ENCODE measurements at regions not wholly inside any gene's neighbourhood (a gene's known extent, or its start where the extent isn't known, plus 50 kb on each side); places are given as distances from the start of the nearest gene placed in this dataset.

DNA sequence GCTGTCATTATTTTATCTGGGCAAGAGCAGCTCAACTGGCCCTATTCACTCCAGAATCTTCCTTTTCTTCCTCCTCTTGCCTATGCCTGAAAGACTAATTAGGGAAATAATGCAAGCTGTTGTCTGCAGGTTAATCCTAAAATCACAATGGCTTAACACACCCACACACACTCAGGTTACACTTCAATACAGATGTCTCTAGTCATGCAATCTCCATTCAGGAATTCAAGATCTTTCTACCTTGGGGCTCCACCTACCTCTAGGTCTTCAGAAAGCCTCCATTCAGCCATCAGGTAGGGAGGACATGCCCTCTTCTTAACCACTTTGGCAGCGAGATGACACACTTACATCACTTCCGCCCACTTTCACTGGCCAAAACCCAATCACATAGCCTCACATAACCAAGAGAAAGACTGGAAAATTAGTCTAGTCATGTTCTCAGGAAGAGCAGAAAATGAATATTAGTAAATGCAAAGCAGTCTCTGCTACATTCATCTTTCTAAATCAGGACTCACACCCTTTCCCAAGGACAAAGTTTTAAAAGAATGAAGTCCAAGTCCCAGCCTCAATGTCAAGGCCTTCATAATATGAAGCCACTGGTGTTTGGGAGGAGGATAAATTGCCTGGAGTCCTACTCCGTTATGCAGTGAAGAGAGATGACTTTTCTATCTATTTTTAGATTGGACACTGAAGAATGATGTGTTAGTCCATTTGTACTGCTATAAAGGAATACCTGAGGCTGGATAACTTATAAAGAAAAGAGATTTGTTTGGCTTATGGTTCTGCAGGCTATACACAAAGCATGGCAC, 428.1 kb downstream of the EFNA5 start:
- no peak overlapping the region for H3K4me3 ChIP-seq (ENCODE audit: low read length in 2 of 2)
- no peaks in the 10 kb centered on the region for H3K9me3 ChIP-seq (ENCODE audit: control insufficient read depth in 2 of 2, low read length in 2 of 2)
- H3K27ac ChIP-seq (ENCODE audit: low read length), result no peak overlapping the region
- no peaks in the 10 kb centered on the region for H3K4me1 ChIP-seq (ENCODE audit: control insufficient read depth, insufficient read depth, low read length)
- H3K9ac ChIP-seq (ENCODE audit: low read length in 2 of 2), result no peak overlapping the region
- H3K36me3 ChIP-seq (ENCODE audit: control insufficient read depth in 2 of 2, insufficient read depth in 2 of 2, low read length in 2 of 2), result no peaks in the 10 kb centered on the region
- H3K27me3 ChIP-seq (ENCODE audit: control insufficient read depth in 1 of 2, insufficient read depth in 2 of 2, low read length in 2 of 2), result no peaks in the 10 kb centered on the region

DNA sequence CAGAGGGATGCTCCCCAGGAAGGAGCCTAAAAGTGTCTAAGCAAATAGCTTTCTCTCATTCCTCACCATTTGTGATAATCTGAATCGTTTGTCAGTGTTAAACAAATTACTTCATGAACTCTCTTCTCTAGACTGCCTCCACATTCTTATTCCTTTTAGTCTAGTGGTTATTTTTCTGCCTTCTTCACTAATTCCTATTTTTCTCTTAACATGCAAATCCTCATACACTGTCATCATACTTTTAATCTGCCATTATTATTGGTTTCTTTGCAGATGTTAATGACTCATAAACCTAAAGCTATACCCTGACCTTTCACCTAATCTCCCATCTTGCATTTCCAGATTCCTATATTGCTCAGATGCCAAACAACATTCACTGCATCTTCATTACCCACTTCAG, 428.9 kb downstream of the EFNA5 start:
- Histone ChIP-seq H3K4me3 (ENCODE audit: low read length in 2 of 2) (no peak overlapping the region), H3K27ac (ENCODE audit: low read length) (no peak overlapping the region), H3K36me3 (ENCODE audit: control insufficient read depth in 2 of 2, insufficient read depth in 2 of 2, low read length in 2 of 2) (no peaks in the 10 kb centered on the region), H3K9me3 (ENCODE audit: control insufficient read depth in 2 of 2, low read length in 2 of 2) (no peaks in the 10 kb centered on the region), H3K9ac (ENCODE audit: low read length in 2 of 2) (no peak overlapping the region), H3K4me1 (ENCODE audit: control insufficient read depth, insufficient read depth, low read length) (no peaks in the 10 kb centered on the region), H3K27me3 (ENCODE audit: control insufficient read depth in 1 of 2, insufficient read depth in 2 of 2, low read length in 2 of 2) (no peaks in the 10 kb centered on the region)

DNA sequence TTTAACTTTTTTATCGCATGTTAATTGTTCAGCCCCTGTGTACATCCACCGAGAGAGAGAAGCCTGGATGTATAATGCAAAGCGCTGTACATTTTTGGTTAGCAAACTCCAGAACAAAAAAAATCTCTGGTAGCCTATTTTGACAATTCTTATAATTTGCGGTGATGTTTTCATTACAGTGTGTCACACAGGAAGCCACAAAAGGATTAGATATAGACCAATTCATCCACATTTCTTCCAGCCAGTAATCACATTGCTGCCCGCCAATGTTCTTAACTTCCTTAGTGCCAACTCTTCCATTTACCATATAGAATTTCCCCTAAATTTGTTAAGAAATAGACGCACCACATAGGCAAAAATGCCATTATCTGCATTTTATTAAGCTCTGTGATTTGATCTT, 435.6 kb downstream of the EFNA5 start:
- Histone ChIP-seq H3K27ac (ENCODE audit: low read length) (no peak overlapping the region), H3K4me3 (ENCODE audit: low read length in 2 of 2) (no peak overlapping the region), H3K27me3 (ENCODE audit: control insufficient read depth in 1 of 2, insufficient read depth in 2 of 2, low read length in 2 of 2) (no peaks in the 10 kb centered on the region), H3K4me1 (ENCODE audit: control insufficient read depth, insufficient read depth, low read length) (no peaks in the 10 kb centered on the region), H3K9me3 (ENCODE audit: control insufficient read depth in 2 of 2, low read length in 2 of 2) (no peaks in the 10 kb centered on the region), H3K9ac (ENCODE audit: low read length in 2 of 2) (no peak overlapping the region), H3K36me3 (ENCODE audit: control insufficient read depth in 2 of 2, insufficient read depth in 2 of 2, low read length in 2 of 2) (no peaks in the 10 kb centered on the region)

DNA sequence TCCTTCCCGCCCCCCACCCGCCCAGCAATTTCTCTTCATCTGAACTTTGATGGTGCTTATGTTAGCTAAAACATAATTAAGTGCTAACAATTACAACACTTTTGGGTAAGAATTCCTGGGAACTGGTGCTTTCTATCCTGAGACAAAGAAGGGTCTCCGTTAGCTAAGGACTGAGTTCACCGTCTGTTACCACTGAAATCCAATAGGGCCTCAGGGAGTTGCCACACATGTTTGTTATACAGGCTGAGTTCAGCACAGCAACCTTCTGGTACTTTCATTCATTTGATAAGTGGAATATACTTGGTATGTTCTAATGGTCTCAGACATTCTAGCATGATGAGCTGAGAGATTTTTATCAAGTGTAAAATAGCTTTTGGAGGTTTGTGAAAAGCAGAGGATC, 437.9 kb downstream of the EFNA5 start:
- Histone ChIP-seq H3K9ac (ENCODE audit: low read length in 2 of 2) (no peak overlapping the region), H3K27me3 (ENCODE audit: control insufficient read depth in 1 of 2, insufficient read depth in 2 of 2, low read length in 2 of 2) (no peaks in the 10 kb centered on the region), H3K4me3 (ENCODE audit: low read length in 2 of 2) (no peak overlapping the region), H3K9me3 (ENCODE audit: control insufficient read depth in 2 of 2, low read length in 2 of 2) (no peaks in the 10 kb centered on the region), H3K4me1 (ENCODE audit: control insufficient read depth, insufficient read depth, low read length) (no peaks in the 10 kb centered on the region), H3K27ac (ENCODE audit: low read length) (no peak overlapping the region), H3K36me3 (ENCODE audit: control insufficient read depth in 2 of 2, insufficient read depth in 2 of 2, low read length in 2 of 2) (no peaks in the 10 kb centered on the region)

DNA sequence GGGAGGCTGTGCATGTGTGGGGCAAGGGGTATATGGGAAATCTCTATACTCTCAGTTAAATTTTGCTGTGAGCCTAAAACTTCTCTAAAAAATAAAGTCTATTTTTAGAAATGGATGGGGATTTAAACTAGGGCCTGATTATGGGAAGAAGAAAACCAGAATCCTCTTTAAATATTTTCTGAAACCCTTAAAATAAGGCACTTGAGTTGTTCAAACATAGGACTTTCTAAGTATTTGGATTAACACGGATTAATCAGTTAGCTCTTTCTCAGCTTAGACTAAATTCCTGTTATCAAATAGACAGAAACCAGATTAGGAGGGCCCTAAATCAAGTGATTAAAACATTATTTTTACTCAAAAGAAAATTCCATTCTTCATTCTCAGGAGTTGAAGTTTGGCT, 438.4 kb downstream of the EFNA5 start:
- Histone ChIP-seq H3K27me3 (ENCODE audit: control insufficient read depth in 1 of 2, insufficient read depth in 2 of 2, low read length in 2 of 2) (no peaks in the 10 kb centered on the region), H3K9me3 (ENCODE audit: control insufficient read depth in 2 of 2, low read length in 2 of 2) (no peaks in the 10 kb centered on the region), H3K4me1 (ENCODE audit: control insufficient read depth, insufficient read depth, low read length) (no peaks in the 10 kb centered on the region), H3K27ac (ENCODE audit: low read length) (no peak overlapping the region), H3K36me3 (ENCODE audit: control insufficient read depth in 2 of 2, insufficient read depth in 2 of 2, low read length in 2 of 2) (no peaks in the 10 kb centered on the region), H3K9ac (ENCODE audit: low read length in 2 of 2) (no peak overlapping the region), H3K4me3 (ENCODE audit: low read length in 2 of 2) (no peak overlapping the region)

DNA sequence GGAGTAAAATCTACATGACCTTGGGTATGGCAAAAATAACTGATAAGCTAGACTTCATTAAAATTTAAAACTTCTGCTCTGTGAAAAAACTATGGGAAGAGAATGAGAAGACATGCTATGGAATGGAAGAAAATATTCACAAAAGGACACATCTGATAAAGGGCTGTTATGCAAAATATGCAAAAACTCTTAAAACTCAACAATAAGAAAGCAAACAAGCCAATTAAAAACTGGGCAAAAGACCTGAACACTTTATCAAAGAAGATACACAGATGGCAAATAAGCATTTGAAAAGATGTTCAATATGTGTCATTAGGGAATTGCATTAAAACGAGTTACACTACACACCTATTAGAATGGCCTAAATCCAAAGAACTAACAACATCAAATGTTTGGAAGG, 439.5 kb downstream of the EFNA5 start:
- Histone ChIP-seq H3K9me3 (ENCODE audit: control insufficient read depth in 2 of 2, low read length in 2 of 2) (no peaks in the 10 kb centered on the region), H3K27me3 (ENCODE audit: control insufficient read depth in 1 of 2, insufficient read depth in 2 of 2, low read length in 2 of 2) (no peaks in the 10 kb centered on the region), H3K4me1 (ENCODE audit: control insufficient read depth, insufficient read depth, low read length) (no peaks in the 10 kb centered on the region), H3K36me3 (ENCODE audit: control insufficient read depth in 2 of 2, insufficient read depth in 2 of 2, low read length in 2 of 2) (no peaks in the 10 kb centered on the region), H3K4me3 (ENCODE audit: low read length in 2 of 2) (no peak overlapping the region), H3K9ac (ENCODE audit: low read length in 2 of 2) (no peak overlapping the region), H3K27ac (ENCODE audit: low read length) (no peak overlapping the region)

DNA sequence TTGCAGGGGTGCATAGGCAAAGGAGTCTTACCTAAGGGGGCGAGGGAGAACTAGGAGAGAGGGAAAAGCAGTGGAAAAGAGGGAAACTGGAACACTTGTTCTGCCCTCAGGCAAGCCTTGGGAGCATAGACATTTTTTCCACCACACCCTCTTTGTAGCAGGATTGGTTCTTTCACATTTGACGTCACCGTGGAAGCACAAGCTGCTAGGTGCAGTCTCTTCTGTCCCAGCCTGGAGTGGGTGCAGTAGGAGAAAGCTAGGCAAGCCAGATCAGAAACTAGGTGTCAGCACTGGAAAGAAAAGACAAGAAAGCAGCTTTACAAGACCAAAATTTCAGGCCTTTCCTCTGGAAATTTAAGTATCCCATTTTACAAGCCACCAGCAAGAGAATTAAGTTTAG, 440.4 kb downstream of the EFNA5 start:
- Histone ChIP-seq H3K36me3 (ENCODE audit: control insufficient read depth in 2 of 2, insufficient read depth in 2 of 2, low read length in 2 of 2) (no peaks in the 10 kb centered on the region), H3K27ac (ENCODE audit: low read length) (no peak overlapping the region), H3K9me3 (ENCODE audit: control insufficient read depth in 2 of 2, low read length in 2 of 2) (no peaks in the 10 kb centered on the region), H3K27me3 (ENCODE audit: control insufficient read depth in 1 of 2, insufficient read depth in 2 of 2, low read length in 2 of 2) (no peaks in the 10 kb centered on the region), H3K4me1 (ENCODE audit: control insufficient read depth, insufficient read depth, low read length) (no peaks in the 10 kb centered on the region), H3K9ac (ENCODE audit: low read length in 2 of 2) (no peak overlapping the region), H3K4me3 (ENCODE audit: low read length in 2 of 2) (no peak overlapping the region)

DNA sequence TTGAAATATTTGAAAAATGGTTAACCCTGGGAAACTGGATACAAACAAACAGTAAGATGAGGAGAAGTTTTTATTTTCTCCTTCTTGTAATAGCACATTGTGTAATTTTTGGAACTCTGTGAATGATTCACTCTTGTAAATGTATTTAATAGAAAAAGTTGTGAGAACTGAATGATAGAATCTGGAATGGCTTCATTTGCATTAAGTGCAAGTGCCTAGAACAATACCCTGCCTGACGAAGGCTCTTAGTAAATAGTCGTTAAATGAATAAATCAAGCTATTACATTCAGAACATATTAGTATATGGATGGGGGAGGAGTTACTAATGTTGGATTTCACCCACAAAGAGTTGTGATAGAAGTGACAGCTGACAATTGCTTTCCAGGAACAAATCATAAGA, 442.5 kb downstream of the EFNA5 start:
- H3K27me3 ChIP-seq (ENCODE audit: control insufficient read depth in 1 of 2, insufficient read depth in 2 of 2, low read length in 2 of 2), result no peaks in the 10 kb centered on the region
- no peaks in the 10 kb centered on the region for H3K9me3 ChIP-seq (ENCODE audit: control insufficient read depth in 2 of 2, low read length in 2 of 2)
- no peak overlapping the region for H3K27ac ChIP-seq (ENCODE audit: low read length)
- no peak overlapping the region for H3K9ac ChIP-seq (ENCODE audit: low read length in 2 of 2)
- no peak overlapping the region for H3K4me3 ChIP-seq (ENCODE audit: low read length in 2 of 2)
- no peaks in the 10 kb centered on the region for H3K4me1 ChIP-seq (ENCODE audit: control insufficient read depth, insufficient read depth, low read length)
- no peaks in the 10 kb centered on the region for H3K36me3 ChIP-seq (ENCODE audit: control insufficient read depth in 2 of 2, insufficient read depth in 2 of 2, low read length in 2 of 2)

DNA sequence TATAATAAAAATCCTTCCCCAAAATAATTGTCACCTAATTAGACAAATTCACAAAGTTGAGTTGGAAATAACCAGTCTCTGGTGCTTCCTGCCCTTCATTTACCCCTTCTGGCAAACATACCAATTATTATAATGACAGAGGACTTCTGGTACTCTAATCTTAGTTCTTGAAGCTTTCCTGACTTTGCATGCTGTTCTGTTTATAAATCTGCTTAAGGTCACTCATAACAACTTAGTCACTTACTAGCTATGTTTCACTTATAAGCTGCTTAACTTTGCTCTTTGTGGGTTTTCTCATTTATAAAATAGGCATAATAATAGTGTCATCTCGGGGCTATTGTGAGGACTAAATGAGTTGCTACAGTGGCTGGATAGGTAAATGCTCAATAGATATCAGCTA, 446.5 kb downstream of the EFNA5 start:
- H3K36me3 ChIP-seq (ENCODE audit: control insufficient read depth in 2 of 2, insufficient read depth in 2 of 2, low read length in 2 of 2), result no peaks in the 10 kb centered on the region
- no peaks in the 10 kb centered on the region for H3K27me3 ChIP-seq (ENCODE audit: control insufficient read depth in 1 of 2, insufficient read depth in 2 of 2, low read length in 2 of 2)
- H3K4me1 ChIP-seq (ENCODE audit: control insufficient read depth, insufficient read depth, low read length), result no peaks in the 10 kb centered on the region
- no peak overlapping the region for H3K27ac ChIP-seq (ENCODE audit: low read length)
- H3K4me3 ChIP-seq (ENCODE audit: low read length in 2 of 2), result no peak overlapping the region
- H3K9me3 ChIP-seq (ENCODE audit: control insufficient read depth in 2 of 2, low read length in 2 of 2), result no peaks in the 10 kb centered on the region
- no peak overlapping the region for H3K9ac ChIP-seq (ENCODE audit: low read length in 2 of 2)

DNA sequence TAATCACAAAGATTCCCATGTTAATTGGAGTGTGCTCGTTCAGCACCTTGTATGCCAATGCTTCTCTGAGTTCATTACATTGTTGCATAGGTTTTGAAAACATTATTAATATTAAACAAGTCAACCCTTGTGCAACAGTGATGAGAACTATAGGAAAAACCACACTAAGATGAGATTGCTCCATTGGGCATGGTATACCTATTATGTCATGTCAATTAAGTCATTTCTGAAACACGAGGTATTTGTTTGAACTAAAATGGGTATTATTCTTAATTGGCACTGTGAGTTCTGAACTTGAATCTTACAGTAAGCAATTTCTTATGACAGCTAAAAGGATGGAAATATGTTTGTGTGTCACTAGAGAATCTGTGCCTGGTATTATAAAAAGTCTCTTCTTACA, 447.7 kb downstream of the EFNA5 start:
- Histone ChIP-seq H3K27me3 (ENCODE audit: control insufficient read depth in 1 of 2, insufficient read depth in 2 of 2, low read length in 2 of 2) (no peaks in the 10 kb centered on the region), H3K9ac (ENCODE audit: low read length in 2 of 2) (no peak overlapping the region), H3K4me1 (ENCODE audit: control insufficient read depth, insufficient read depth, low read length) (peaks cover 2% of the 10 kb centered on the region), H3K4me3 (ENCODE audit: low read length in 2 of 2) (no peak overlapping the region), H3K36me3 (ENCODE audit: control insufficient read depth in 2 of 2, insufficient read depth in 2 of 2, low read length in 2 of 2) (no peaks in the 10 kb centered on the region), H3K9me3 (ENCODE audit: control insufficient read depth in 2 of 2, low read length in 2 of 2) (no peaks in the 10 kb centered on the region), H3K27ac (ENCODE audit: low read length) (no peak overlapping the region)

DNA sequence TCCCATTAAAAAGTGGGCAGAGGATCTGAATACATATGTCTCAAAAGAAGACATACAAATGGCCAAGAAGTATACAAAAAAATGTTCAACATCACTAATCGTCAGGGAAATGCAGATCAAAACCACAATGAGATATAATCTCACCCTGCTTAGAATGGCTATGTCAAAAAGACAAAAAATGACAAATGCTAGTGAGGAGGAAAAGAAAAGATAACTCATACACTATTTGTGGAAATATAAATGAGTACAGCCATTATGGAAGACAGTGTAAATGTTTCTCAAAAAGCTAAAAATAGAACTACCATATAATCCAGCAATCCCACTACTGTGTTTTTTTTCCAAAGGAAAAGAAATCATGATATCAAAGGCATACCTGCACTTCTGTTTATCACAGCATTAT, 450.7 kb downstream of the EFNA5 start:
- no peaks in the 10 kb centered on the region for H3K36me3 ChIP-seq (ENCODE audit: control insufficient read depth in 2 of 2, insufficient read depth in 2 of 2, low read length in 2 of 2)
- no peak overlapping the region for H3K4me3 ChIP-seq (ENCODE audit: low read length in 2 of 2)
- no peaks in the 10 kb centered on the region for H3K27me3 ChIP-seq (ENCODE audit: control insufficient read depth in 1 of 2, insufficient read depth in 2 of 2, low read length in 2 of 2)
- H3K4me1 ChIP-seq (ENCODE audit: control insufficient read depth, insufficient read depth, low read length), result peaks cover 12% of the 10 kb centered on the region
- no peak overlapping the region for H3K27ac ChIP-seq (ENCODE audit: low read length)
- H3K9me3 ChIP-seq (ENCODE audit: control insufficient read depth in 2 of 2, low read length in 2 of 2), result no peaks in the 10 kb centered on the region
- H3K9ac ChIP-seq (ENCODE audit: low read length in 2 of 2), result no peak overlapping the region
